GM18498 (cell line): ENCODE measurements at regions not wholly inside any gene's neighbourhood (a gene's known extent, or its start where the extent isn't known, plus 50 kb on each side); places are given as distances from the start of the nearest gene placed in this dataset.
"Not testable (repeated sequence)": the region's sequence is repeated elsewhere in the genome, so short reads cannot be mapped to it uniquely, and the experiment has no call there.

ENCODE experiments used
- ATAC-seq: cut with Tn5 transposase; IDR thresholded peaks from one replicate; pipeline ENCODE4 v1.9.1; 2021; ENCODE audit warnings: mild to moderate bottlenecking, moderate library complexity; ENCODE audit not compliant: unreplicated experiment

DNA sequence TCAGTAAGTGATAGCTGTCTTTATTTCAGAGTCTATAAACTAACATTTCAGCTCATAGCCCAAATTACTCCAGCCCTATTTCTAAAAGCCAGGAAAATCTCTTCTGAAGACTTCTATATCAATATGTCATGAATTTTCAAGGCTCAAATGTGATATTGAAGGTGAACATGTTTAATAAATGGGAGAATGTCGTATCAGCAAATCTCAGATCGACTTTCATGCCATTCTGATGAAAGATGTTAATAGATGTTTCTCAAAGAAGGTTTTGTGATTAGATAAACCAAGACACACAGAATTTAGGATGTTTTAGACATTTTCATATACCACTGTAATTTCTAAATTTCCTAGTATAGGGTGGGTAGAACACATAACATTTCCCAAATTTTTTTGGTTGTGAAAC, 380.6 kb downstream of the ARL4A start:
- ATAC-seq, result no peak

DNA sequence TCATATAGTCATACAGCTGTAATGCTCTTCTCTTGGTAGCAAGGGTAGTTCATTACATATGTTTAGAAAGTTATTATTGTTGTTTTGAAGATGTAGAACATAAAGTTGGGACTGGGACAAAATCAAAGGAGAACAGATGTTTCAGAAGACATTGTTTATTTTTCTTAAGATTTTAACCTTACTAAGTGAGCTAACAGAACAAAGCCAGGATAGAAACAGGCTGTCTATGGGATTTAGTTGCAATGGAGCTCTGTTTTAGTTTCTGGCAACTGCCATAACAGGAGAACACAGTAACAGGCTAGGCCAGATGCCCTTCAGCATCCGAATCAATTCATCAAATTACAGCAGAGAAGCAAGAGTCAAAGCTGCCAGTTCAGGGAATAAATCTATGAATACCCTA, 382.4 kb downstream of the ARL4A start:
- ATAC-seq, result no peak

DNA sequence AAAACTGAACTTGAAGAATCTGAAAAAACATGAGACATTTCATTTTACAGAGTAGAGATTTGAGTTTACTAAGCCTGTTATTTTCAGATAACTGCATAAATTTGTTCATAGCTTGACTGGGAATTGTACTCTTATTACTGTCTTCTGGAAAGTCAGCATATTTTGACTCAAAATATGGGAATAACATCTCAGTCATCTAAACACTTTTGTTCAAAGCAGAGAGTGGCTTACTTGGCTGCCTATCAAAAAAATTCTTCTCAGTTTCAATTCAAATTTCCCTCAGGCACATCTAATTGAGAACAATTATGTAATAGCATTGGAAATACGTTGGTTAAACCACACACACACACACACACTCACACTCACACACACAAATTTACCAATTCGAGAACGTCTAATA, 384.6 kb downstream of the ARL4A start:
- no peak for ATAC-seq

DNA sequence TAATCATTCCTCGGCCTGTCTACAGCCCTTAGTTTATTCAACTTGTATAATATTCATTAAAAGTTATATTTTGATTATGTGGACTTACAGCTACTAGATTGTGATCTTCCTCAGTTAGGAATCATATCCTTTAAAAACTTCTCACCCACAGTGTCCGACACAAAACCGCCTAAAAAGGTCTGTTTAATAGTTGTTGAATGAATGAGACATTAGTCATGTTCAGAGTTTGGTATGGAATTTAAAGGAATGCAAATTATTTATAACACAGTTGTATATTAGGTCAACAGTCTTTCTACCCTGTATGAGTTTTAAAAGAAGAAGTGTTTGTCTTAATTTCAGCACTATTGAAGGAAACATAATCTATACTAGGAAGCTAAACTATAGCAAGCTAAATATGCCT, 390.0 kb downstream of the ARL4A start:
- no peak for ATAC-seq

DNA sequence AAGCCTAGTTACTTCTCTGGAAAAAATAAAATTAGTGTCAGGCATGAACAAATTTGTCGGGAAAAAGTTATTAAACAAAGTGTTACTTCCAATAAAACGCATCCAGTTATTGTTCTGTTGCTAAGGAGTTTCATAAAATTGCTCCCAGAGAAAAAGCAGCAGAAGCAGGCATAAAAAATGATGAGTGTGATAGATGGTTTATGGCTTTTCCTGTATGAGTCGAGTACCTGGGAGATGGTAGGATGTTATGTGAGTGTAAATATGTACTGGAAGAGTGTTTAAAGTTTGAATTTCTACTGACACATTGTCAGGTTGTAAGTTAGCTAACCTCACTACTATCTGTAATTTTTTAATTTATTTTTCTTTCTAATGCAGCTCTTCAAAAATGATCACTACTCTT, 390.7 kb downstream of the ARL4A start:
- ATAC-seq, result no peak

DNA sequence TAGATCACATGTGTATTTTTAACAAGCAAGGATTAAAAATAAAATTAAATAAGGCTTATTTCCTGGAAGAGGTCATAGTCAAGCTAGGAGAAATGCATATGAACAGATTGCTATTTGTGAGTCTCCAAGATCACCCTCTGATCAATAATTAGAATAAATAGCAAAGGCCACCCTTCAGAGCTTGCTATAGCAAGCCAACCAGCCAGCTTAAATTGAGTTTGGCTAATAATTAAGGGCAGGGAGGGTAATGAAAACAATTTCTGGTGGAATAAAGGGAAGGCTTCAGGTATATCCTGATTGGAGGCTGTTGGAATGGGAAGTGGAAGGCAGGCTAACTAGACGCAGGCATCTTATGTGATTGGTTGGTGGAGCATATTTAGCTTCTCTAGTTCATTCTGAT, 403.5 kb downstream of the ARL4A start:
- ATAC-seq, result no peak

DNA sequence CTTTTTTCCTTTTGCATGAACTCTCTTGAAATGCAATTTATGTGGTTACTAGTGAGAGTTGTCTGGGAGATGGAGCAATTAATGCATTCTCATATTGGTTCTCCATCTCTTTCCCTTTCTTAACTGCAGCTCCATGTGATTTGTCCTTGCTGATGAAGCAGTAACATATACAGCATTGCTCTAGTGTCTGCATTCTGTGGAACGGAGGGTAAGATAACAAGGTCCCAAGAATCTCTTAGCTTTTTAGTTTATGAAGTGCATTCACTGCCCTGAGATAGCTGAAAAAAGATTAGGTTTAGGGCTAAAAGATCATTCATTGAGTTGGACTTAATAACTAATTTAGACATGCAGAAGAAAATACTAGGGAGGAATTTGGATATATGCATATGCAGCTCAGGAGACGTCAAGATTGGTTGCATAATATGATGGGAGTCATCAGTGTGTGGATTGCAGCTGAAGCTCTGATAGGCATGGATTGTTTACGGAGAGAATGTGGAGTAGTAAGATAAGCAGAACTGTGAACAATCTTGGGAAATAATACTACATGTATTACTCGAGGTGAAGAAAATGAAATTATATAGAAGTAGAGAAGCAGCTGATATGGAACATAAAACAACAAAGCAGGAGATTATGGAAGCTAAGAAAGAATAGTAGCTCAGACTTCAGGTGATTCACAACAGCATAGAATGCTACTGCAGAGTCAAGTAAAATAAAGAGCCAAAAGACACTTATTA, 404.7 kb downstream of the ARL4A start:
- no peak for ATAC-seq

DNA sequence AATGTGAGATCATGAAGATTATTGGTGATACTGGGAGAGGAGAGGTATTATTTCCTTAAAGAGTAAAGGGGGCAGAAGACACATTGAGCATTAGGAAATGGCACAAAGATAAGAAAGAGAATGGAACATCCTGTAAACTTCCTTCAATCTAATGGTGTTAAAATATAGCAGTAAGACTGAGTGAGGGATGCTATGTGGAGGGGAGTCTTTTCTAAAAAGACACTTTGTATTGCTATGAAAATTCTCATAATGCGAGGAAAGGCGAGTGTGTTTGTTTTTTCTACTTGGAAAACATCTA, 405.2 kb downstream of the ARL4A start:
- ATAC-seq, result no peak

DNA sequence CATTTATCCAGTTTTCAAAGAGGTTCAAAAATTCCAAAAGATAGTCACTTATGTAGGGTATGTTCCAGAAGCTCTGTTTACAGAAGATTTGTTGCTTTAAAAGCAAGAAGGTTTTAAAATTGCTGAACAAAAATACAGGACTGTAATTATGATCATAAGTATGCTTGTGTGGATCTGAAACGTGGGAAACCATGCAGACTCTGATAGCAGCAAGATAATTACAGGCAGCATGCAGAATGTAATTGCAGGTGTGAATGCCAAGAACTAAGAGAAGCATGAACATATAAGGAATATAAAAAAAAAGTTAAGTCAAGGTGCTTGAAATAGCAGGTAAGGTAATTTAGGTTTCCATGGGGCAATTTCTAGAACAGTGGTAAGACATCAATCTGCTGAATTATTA, 405.7 kb downstream of the ARL4A start:
- no peak for ATAC-seq

DNA sequence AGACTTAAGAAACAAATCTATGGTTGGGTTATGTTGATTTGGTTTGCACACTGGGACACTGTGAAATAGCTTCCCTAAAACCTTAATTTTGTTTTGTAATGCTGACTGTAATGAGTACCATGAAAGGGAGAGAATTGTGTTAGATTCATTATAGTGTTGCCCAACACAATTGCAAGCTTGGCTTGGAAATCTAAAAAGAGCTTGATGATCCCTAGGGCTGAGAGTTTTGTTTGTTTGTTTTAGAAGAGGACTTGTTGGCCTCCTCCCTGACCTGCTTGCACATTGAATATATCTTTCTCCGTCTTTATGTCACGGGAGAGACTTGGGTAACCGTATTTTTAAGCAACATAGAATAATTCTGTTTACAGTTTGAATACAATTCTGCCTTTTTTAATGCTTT, 410.1 kb downstream of the ARL4A start:
- no peak for ATAC-seq

DNA sequence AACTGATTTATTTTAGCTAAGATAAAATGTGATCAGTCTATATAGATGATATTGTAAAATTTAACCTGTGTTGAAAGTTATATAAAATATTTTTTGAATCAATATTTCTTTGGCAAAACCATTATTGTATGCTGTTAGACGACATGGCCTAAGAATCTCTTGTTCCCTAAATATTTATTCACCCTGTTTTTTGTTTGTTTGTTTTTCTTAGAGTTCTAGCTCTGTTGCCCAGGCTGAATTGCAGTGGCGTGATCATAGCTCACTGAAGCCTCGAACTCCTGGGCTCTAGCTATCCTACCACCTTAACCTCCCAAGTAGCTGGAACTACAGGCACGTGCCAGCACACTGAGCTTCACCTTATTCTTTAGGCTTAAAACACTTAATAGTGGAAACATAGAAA, 410.7 kb downstream of the ARL4A start:
- ATAC-seq, result no peak

DNA sequence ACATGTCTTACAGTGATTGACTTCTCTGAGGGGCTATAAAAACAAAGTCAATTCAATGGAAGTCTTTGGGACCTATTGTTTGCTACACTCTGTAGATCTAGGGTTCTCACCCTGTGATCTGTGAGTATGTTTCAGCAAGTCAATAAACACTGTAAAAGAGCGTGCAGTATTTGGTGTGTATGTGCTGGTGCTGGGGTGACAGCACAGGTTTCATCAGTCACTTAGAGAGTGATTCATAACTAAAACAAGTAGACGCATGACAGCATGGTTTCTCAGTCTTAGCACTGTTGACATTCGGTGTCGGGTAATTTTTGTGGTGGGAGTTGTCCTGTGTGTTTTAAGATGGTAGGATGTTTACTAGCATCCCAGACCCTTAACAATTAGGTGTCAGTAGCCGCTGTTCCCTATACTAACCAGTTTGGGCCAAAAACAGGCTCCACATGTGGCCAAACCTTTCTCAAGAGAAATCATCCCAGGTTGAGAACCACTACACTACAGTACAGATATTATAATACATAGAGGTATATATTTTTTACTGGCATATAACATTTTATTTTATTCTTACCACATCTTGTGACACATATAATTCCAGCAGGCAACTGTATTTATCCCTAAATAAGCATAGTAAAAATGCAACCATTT, 411.8 kb downstream of the ARL4A start:
- peak; percentile 64 for ATAC-seq

DNA sequence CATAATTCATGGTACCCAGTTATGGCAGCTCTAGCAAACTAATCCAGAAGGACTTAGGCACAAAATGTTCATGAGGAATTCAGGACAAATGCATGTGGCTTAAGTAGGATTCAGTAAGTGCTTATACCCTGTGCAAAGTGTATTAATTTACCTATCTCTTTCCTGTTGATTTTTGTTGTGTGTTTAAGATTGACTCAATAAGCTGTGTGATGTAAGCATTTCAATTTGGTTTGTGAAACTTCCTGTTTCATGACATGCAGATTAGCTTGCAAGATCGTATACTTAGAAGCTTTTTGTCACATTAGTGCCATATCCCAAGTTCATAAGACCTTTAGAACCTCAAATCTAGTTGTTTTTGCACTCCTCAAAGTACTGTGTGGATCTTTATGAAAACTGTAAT, 416.7 kb downstream of the ARL4A start:
- ATAC-seq, result no peak

DNA sequence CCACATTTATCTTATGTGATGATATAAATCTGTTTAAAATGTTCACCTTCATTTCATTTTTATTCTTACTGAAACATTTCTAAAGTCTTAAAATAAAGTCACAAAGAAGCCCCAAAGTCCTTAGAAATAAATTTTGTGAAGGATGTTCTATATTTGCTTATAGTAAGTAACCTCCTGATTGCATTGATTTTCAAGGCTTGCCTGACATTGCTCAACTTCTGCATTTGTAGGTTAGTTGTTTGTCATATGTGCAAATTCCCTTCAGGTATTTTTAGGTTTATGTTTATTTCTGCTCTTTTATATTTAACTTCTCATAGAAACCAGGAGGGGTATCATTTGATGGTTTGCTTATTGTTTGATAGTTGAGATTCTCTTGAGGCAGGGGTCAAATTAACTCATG, 417.8 kb downstream of the ARL4A start:
- no peak for ATAC-seq

DNA sequence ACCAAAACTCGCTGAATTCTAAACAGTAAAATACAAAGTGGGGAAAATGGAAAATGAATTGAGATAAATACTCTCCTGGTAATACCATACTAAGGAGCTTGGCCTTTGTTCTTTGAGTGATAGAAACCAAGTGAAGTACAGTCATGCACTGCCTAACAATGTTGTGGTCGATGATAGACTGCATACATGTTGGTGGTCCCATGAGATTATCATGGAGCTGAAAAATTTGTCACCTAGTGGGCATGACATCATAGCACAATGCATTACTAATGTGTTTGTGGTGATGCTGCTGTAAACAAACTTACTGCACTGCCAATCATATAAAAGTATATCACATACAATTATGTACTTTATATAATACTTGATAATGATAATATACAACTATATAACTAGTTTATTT, 419.1 kb downstream of the ARL4A start:
- ATAC-seq, result no peak

DNA sequence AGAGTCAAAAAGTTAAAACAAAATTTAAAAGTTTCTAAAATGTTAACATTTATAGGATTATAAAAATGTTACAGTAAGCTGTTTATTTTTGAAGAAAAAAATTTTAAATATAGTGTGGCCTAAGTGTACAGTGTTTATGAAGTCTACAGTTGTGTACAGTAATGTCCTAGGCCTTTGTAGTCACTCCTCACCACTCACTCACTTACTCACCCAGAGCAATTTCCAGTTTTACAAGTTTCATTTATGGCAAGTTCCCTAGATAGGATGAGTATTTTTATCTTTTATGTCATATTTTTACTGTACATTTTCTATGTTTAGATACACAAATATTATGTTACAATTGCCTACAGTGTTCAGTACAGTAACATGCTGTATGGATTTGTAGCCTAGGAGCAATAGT, 419.9 kb downstream of the ARL4A start:
- no peak for ATAC-seq

DNA sequence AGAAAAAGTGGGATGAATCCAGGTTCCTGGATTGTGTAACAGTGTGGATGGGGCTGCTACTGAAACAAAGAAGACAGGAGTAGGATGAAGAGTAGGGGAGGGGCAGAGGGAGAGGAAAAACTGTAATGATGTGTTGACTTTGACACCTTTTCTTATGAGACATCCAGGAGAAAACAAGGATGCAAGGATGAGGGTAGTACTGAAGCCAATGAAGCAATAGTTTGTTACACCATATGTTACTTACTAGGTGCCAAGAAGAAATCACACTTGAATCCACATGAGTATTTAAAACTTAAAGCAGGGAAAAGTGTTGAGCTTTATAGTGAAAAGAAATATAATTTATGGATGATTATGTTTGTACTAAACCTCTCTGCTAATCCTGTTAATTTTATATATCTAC, 420.6 kb downstream of the ARL4A start:
- ATAC-seq, result no peak

DNA sequence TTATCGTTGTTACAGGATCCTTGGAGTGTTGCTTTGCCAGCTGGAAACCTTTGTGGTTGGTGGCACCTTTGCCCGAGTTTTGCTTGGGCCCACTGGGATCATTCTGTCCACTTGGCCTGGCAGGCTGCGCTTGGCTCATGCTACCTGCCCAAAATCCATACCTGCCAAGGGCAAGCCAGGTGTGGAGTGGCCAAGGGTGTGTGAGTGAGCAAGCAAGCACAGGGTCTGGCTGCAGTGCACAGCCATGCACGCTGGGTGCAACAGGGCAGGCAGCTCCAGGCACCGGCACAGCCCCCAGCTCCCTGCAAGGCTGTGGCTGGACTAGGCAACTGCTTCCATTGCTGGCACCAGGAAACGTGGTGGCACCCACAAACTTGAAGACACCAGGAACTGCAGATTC, 421.8 kb downstream of the ARL4A start:
- no peak for ATAC-seq

DNA sequence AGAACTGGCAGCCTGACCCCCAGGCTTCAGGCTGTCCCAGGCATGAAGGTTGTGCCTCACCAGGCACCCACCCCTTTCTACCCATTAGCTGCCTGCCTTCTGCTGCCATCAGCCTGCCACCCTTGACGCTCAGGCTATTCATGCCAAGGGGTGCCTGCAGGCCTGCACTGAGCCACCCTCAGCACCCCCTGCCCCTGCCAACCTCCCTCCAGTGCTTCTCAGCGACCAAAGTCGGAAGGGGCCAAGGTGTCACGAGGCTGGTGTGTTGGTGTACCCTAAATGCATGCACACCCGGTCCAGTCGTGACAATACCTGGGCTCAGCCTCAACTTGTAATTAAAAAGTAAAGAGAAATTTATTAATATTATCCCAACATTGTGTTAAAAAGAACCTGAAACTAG, 422.7 kb downstream of the ARL4A start:
- ATAC-seq, result no peak

DNA sequence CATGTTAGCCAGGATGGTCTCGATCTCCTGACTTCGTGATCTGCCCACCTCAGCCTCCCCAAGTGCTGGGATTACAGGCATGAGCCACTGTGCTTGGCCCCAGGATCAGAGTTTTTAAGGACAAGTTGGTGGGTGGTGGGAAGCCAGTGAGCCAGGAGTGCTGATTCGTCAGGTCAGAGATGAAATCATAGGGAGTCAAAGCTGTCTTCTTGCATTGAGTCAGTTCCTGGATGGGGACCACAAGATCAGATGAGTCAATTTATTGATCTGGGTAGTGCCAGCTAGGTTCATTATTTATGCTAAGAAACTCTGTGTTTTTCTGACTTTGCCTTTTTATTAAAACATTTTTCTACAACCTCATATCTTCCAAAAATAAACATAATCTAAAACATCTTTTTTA, 423.8 kb downstream of the ARL4A start:
- ATAC-seq, result no peak

DNA sequence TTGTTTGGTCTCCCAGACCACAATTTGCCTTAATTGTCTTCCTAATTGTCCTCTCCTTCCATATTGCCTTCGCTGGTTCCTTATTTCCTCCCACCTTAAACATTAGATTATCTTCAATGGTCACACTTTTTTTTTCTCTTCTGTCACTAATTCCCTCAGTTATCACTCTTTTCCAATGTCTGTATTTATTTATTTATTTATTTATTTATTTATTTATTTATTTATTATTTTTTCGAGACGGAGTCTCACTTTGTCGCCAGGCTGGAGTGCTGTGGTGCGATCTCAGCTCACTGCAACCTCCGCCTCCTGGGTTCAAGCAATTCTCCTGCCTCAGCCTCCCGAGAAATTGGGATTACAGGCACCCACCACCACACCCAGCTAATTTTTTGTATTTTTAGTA, 426.8 kb downstream of the ARL4A start:
- ATAC-seq, result not testable (repeated sequence)

DNA sequence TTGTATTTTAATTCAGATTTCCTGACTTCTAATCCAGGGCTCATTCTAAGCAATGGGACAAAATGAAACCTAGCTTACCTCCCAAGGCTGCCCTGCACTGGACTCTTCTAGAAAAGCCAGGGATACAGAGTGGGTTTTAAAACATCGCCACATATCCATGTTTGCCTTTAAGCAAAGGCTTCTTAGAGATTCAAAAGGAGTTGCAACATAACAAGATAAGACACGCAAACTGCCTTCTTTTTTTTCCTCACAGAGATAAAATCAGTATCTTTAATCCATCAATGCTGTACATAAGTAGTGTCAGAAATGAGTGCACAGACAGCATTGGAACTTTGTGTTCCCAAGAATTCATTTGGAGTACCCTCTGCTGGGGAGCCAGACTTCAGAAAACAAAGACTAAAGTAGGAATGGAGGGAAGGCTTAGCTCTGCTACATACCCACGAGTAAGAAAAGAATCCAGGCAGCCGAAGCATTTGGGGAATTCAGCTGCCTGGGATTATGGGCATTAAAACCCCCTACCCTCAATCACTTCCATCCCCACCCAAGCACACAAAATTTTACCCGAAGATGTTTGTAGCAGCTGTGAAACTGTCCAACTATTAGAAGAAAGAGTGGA, 427.8 kb downstream of the ARL4A start:
- ATAC-seq, result no peak

DNA sequence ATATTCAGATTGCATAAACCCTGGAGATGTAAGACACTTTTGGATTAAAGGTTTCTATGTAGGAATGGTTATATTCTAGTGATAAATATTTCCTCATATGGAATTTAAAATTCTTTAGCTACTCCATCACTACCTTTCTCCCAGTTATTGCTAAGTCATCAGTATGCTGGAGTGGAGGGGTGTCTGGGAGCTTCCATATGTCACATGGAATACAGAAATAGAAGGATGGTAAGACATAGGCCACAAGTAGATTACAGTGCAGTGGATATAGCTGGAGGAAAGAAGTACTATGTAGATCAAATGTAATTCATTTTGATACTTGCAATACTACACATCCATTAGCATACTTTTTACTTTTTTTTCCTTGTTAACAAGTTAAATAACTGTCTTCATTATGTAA, 428.4 kb downstream of the ARL4A start:
- ATAC-seq, result no peak
